Muscle layer of colon (tissue), 2 donors: ENCODE measurements at regions not wholly inside any gene's neighbourhood (a gene's known extent, or its start where the extent isn't known, plus 50 kb on each side); places are given as distances from the start of the nearest gene placed in this dataset.

ENCODE experiments used
- H3K27ac ChIP-seq: one replicate; pipeline ENCODE4 v1.7.0; 2013; ENCODE audit warnings: low read depth, mild to moderate bottlenecking, low read length, moderate library complexity
- H3K27me3 ChIP-seq, 2 donors: one replicate each; pipeline ENCODE4 v1.7.0; 2013; ENCODE audit warnings: low read length in 2 of 2, mild to moderate bottlenecking in 2 of 2; ENCODE audit not compliant: insufficient read depth in 2 of 2, control insufficient read depth in 1 of 2
- H3K36me3 ChIP-seq: one replicate; pipeline ENCODE4 v1.7.0; 2013; ENCODE audit warnings: mild to moderate bottlenecking, low read length; ENCODE audit not compliant: insufficient read depth
- H3K4me1 ChIP-seq: one replicate; pipeline ENCODE4 v1.7.0; 2013; ENCODE audit warnings: mild to moderate bottlenecking, low read length; ENCODE audit not compliant: insufficient read depth
- H3K4me3 ChIP-seq, 2 donors: one replicate each; pipeline ENCODE4 v1.7.0; 2013; ENCODE audit warnings: low read length in 2 of 2, low read depth in 1 of 2, mild to moderate bottlenecking in 1 of 2, moderate library complexity in 1 of 2
- H3K9ac ChIP-seq: one replicate; pipeline ENCODE4 v1.7.0; 2013; ENCODE audit warnings: low read length
- H3K9me3 ChIP-seq: one replicate; pipeline ENCODE4 v1.7.0; 2013; ENCODE audit warnings: mild to moderate bottlenecking, low read length
- donor health status: abdominal sarcoma.
- donor health status: Adenocarcinoma of cecum.

DNA sequence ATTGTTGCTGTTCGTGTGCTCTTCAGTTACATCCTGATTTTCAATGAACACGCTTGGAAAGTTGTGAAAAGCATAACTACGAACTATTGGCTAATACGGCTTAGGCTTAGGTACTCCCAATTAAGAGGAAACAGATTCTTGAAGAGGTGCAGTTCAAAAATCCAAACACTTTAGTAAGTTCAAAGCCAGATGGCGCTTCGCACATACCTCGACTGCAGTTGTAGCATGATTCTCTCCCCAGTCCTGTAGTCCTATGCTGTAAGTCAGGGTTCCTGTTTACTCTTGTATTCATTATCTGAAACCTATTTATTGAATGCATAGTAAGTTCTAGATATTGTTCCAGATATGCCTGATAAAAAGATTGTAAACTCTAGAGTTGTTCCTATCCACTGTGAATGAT lies 165.2 kb downstream of the TRIB2 start:
- Histone ChIP-seq H3K9ac (no peak overlapping the region), H3K27me3 (no peaks in the 10 kb centered on the region), H3K36me3 (no peaks in the 10 kb centered on the region), H3K27ac (no peak overlapping the region), H3K4me1 (no peaks in the 10 kb centered on the region), H3K9me3 (no peaks in the 10 kb centered on the region), H3K4me3 (no peak overlapping the region)

DNA sequence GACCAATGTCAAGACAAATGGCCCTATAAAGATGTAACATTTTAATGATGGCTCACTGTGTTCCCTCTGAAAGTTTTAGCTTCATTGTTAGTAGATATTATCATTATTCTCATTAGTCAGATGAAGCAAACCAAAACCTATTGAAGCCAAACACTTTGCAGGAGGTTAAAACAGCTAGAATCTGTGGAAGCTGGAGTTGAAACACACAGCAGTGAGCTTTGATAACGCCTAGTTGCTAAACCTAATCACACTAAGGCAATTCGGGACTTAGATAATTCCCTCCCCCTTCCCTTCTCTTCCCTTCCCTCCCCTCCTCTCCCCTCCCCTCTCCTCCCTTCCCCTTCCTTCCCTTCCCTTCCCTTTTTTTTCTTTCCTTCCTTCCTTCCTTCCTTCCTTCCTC lies 165.7 kb downstream of the TRIB2 start:
- H3K27me3 ChIP-seq = no peaks in the 10 kb centered on the region
- no peaks in the 10 kb centered on the region for H3K36me3 ChIP-seq
- no peak overlapping the region for H3K4me3 ChIP-seq
- H3K9me3 ChIP-seq = no peaks in the 10 kb centered on the region
- no peak overlapping the region for H3K9ac ChIP-seq
- H3K27ac ChIP-seq = no peak overlapping the region
- H3K4me1 ChIP-seq = no peaks in the 10 kb centered on the region

DNA sequence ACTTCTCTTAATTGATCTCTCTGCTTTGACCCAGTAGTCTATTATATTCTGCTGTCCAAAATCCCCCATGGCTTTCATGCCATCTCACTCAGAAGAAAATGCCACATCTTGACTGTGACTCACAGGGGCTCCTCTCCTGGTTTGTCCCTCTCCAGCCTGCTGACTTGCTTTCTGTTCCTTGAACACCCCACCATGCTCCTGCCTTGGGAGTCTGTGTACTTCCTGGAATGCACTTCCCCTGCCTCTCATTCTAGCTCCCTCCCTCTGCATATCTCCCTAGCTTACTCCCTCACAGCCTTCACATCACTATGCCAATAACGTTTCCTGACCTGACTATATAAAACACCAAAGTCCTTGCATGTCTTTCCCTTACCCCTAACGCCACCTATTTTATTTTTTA lies 167.2 kb downstream of the TRIB2 start:
- H3K4me3 ChIP-seq = no peak overlapping the region
- H3K27ac ChIP-seq = no peak overlapping the region
- no peaks in the 10 kb centered on the region for H3K4me1 ChIP-seq
- no peaks in the 10 kb centered on the region for H3K36me3 ChIP-seq
- no peaks in the 10 kb centered on the region for H3K27me3 ChIP-seq
- no peaks in the 10 kb centered on the region for H3K9me3 ChIP-seq
- no peak overlapping the region for H3K9ac ChIP-seq

DNA sequence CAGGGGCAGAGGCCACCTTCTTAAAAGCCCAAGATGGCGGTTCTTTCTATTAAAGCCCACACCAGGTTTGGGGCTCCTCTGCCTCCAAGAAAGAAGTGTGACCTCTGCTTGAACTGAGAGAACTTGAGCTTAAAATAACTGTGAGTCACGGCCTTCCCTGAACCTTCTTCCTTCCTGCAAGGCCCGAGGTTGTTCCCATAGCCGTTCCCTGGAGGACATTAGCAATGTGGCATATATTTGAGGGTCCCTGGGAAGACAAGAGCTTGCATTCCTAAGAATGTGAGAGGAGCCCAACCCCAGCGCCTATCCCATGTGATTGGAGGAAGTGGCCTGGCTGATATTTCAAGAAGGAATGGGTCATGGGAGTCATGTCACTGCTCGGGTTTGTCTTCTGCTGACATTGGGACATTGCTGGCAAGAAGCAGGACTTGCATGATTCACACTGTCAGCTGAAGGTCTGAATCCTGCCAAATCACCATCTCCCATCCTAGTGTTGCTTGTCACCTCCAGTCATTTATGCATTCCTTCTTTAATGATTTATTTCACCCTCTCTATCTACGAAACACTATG lies 168.1 kb downstream of the TRIB2 start:
- no peaks in the 10 kb centered on the region for H3K27me3 ChIP-seq
- H3K9ac ChIP-seq = no peak overlapping the region
- no peaks in the 10 kb centered on the region for H3K4me1 ChIP-seq
- H3K27ac ChIP-seq = no peak overlapping the region
- H3K36me3 ChIP-seq = no peaks in the 10 kb centered on the region
- no peaks in the 10 kb centered on the region for H3K9me3 ChIP-seq
- H3K4me3 ChIP-seq = no peak overlapping the region

DNA sequence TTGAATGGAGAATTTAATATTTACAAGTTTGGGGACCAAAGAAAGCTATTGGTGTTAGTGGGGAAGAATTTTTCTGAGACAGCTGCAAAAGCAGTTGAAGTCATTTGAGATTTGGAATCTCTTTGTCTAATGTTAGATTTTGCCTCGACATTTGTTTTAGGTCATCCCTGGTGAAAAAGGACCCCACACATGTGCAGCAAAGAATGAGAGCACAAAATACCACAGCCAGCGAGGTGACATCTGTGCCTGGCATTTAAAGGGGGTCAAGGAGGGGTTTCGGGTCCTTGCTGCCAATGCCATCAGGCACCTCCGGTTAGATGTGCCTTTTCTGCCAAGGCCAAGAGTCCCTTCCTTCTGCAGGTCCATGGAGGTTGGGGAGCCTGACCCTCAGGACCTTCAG lies 173.3 kb downstream of the TRIB2 start:
- H3K36me3 ChIP-seq = no peaks in the 10 kb centered on the region
- H3K4me3 ChIP-seq = no peak overlapping the region
- no peak overlapping the region for H3K9ac ChIP-seq
- no peaks in the 10 kb centered on the region for H3K4me1 ChIP-seq
- no peak overlapping the region for H3K27ac ChIP-seq
- no peaks in the 10 kb centered on the region for H3K27me3 ChIP-seq
- no peaks in the 10 kb centered on the region for H3K9me3 ChIP-seq

DNA sequence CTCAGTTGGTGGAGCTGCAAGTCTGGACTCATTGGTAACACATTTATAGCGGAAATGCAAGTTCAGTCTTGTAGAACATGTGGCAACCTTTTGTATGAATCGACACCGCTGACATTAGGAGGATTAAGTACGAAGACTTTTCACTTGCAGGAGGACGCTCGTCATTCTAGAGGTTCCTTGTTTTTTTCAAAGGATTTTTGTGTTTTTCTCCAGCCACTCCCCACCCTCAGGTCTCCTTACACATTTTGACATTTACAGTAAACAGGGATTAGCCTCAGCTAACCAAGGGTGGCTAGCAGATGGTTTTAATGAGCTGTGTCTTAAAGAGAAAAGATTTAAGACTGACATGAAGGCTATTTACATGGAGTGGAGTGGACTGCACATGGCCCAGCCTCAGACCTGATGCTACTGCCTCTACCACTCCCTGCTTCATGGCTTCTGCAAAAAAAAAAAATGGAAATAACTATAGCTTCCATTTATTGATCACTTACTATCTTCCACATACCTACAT lies 173.8 kb downstream of the TRIB2 start:
- Histone ChIP-seq H3K27me3 (no peaks in the 10 kb centered on the region), H3K9me3 (no peaks in the 10 kb centered on the region), H3K9ac (no peak overlapping the region), H3K27ac (no peak overlapping the region), H3K36me3 (no peaks in the 10 kb centered on the region), H3K4me3 (no peak overlapping the region), H3K4me1 (no peaks in the 10 kb centered on the region)

DNA sequence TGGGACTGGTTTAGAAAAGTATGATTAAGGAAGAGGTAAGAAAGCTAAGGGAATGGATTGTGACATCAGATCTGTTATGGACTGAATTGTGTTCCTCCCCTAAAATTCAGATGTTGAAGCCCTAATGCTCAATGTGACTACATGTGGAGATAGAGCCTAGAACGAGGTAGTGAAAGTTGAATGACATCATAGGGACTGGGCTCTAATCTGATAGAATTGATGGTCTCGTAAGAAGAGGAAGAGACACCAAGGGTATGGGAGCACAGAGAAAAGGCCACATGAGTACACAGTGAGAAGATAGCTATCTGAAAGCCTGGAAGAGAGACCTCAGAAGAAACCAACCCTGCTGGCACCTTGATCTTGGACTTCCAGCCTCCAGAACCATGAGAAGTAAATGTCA lies 178.3 kb downstream of the TRIB2 start:
- H3K27ac ChIP-seq = no peak overlapping the region
- no peaks in the 10 kb centered on the region for H3K9me3 ChIP-seq
- no peaks in the 10 kb centered on the region for H3K36me3 ChIP-seq
- H3K9ac ChIP-seq = no peak overlapping the region
- H3K4me3 ChIP-seq = no peak overlapping the region
- H3K27me3 ChIP-seq = no peaks in the 10 kb centered on the region
- peaks cover 21% of the 10 kb centered on the region for H3K4me1 ChIP-seq

DNA sequence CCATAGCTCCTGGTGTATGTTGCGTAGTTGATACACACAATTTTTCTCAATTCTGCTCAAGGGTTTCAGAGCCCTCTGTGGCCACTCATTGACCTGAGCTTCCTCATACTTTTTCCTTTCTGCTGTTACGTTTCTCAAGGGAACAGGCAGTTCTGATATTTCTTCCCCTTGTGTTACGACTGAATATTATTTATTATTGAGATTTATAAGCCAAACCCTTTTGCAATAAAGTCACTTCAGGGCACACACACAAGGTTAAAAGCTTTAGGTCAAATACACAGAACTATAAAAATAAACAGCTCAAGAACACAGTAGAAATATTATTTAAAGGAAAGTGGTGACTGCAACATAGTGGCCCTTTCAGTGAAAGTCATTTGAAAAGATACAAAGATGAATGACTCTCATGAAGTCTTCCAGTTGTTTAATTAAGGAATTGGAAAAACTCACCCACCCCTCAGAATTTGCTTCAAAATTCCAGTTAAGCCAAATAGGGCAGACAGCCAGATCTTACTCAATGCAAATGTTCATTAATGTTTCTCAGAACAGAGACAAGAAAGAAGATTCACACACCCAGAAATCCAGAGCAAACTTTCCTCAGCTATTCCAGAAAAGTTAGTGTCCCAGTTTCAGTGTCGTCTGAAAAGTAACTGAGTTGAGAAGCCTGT lies 179.7 kb downstream of the TRIB2 start:
- Histone ChIP-seq H3K4me1 (peaks cover 21% of the 10 kb centered on the region), H3K27ac (no peak overlapping the region), H3K9ac (no peak overlapping the region), H3K4me3 (no peak overlapping the region), H3K36me3 (no peaks in the 10 kb centered on the region), H3K27me3 (no peaks in the 10 kb centered on the region), H3K9me3 (no peaks in the 10 kb centered on the region)

DNA sequence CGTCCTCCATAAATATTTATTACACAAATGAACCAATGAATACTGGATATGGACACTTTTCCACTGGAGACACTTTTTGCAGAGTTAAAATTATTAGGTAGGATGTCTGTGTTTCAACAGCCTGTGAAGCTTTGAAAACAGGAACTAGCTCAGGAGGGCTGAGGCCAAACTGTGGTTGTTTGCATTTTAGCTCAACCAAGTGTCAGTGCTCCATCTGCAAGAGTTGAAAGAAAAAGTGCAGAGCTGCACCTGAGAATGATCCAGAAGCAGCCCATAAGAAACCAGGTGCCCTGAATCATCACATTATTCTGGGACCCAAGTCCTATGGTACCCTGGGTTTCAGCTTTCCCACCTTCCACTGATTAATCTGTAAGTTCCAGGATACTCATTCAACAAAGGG lies 180.4 kb downstream of the TRIB2 start:
- Histone ChIP-seq H3K4me1 (peaks cover 21% of the 10 kb centered on the region), H3K36me3 (no peaks in the 10 kb centered on the region), H3K27ac (no peak overlapping the region), H3K9me3 (no peaks in the 10 kb centered on the region), H3K4me3 (no peak overlapping the region), H3K9ac (no peak overlapping the region), H3K27me3 (no peaks in the 10 kb centered on the region)

DNA sequence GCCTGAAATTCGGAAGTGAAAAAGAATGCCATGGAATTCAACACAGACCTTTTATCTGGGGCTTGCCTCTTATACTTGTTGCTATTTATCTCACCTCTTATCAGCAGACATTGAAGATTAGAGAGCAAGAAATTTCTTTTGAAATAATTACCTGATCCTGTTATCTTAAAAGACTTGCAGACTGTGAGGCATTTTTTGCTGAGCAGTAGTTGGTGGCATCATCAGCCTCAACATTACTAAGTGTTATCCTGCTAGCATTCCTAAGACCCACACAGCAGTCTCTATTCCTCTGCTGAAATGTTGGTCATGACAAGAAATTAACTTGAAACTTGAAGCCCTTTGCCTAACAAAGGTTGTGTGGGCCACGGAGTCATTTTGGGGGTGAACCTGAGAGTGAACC lies 186.5 kb downstream of the TRIB2 start:
- H3K9ac ChIP-seq = no peak overlapping the region
- H3K9me3 ChIP-seq = no peaks in the 10 kb centered on the region
- H3K4me3 ChIP-seq = no peak overlapping the region
- H3K27ac ChIP-seq = no peak overlapping the region
- no peaks in the 10 kb centered on the region for H3K4me1 ChIP-seq
- no peaks in the 10 kb centered on the region for H3K27me3 ChIP-seq
- H3K36me3 ChIP-seq = no peaks in the 10 kb centered on the region

DNA sequence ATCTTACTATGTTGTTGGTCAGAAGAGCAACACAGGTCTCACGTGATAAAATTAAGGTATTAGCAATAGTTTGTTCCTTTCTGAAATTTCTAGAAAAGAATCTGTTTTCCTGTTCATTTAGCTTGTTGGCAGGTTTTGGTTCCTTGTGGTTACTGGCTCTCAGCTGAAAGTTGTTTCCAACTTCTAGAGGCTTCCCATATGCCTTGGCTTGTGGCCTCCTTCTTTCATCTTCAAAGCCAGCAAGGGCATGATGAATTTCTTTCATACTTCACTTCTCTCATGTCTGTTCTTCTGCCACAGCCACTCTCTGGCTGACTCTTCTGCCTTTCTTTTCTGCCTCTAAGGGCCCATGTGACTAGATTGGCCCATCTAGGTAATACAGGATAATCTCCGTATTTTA lies 193.7 kb downstream of the TRIB2 start:
- Histone ChIP-seq H3K9ac (no peak overlapping the region), H3K4me1 (no peaks in the 10 kb centered on the region), H3K9me3 (no peaks in the 10 kb centered on the region), H3K27me3 (no peaks in the 10 kb centered on the region), H3K4me3 (no peak overlapping the region), H3K27ac (no peak overlapping the region), H3K36me3 (no peaks in the 10 kb centered on the region)

DNA sequence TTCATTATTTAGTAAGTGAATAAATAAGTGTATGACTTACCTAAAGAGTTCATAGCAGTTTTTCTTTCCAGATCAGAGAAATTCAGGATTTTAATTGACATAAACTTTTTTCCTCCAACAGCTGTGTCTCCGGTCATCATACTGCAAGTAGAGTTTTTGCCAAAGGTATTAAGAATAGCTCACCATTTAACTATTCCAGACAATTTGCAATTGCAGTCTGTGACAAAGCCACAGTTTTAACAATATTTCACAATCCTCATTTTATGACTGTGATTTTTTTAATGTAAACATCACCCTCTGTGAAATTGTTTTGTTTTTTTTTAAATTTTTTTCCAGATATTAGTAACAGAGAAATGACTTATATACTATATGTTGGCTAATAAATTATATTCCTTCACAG lies 199.1 kb downstream of the TRIB2 start:
- Histone ChIP-seq H3K27ac (no peak overlapping the region), H3K4me1 (no peaks in the 10 kb centered on the region), H3K36me3 (no peaks in the 10 kb centered on the region), H3K9ac (no peak overlapping the region), H3K9me3 (no peaks in the 10 kb centered on the region), H3K4me3 (no peak overlapping the region), H3K27me3 (no peaks in the 10 kb centered on the region)
